ENCODE measurements at regions not wholly inside any gene's neighbourhood (a gene's known extent, or its start where the extent isn't known, plus 50 kb on each side); places are given as distances from the start of the nearest gene placed in this dataset.

- WGBS, 5 donors: 13 to 26% (median 18%) methylated on average over 3 of the region's 3 CpGs
- no peaks in the 10 kb centered on the region for H3K27me3 ChIP-seq
- no peak overlapping the region for H3K4me3 ChIP-seq
- peak in 1 of 2 donors; percentile 26 for DNase-seq
- intact Hi-C loops (cut with DNase I; ENCODE audit: low total_unique reads): no loop called here
- H3K9me3 ChIP-seq: peaks cover 0 to 7% (median 0%) of the 10 kb centered on the region in 4 donors
- H3K4me1 ChIP-seq: peaks cover 0 to 11% (median 5%) of the 10 kb centered on the region in 4 donors
- H3K27ac ChIP-seq: no peak overlapping the region
- no peaks in the 10 kb centered on the region for H3K36me3 ChIP-seq
- TF ChIP-seq CTCF (IDR thresholded peaks at IDR 0.05): no peak
- TF ChIP-seq POLR2AphosphoS5 (IDR thresholded peaks at IDR 0.05): no peak
- no peak for TF ChIP-seq EP300 (IDR thresholded peaks at IDR 0.05)
- no peak for TF ChIP-seq POLR2A (IDR thresholded peaks at IDR 0.05)
Measured at GRCh38 chr4:45580334-45580733, 543.5 kb downstream of the GABRG1 start.

- TF ChIP-seq POLR2A (IDR thresholded peaks at IDR 0.05) (no peak), CTCF (IDR thresholded peaks at IDR 0.05) (no peak), POLR2AphosphoS5 (IDR thresholded peaks at IDR 0.05) (no peak), EP300 (IDR thresholded peaks at IDR 0.05) (no peak)
- Histone ChIP-seq H3K9me3 (no peaks in the 10 kb centered on the region), H3K27ac (no peak overlapping the region), H3K4me1 (peaks cover 0 to 11% (median 5%) of the 10 kb centered on the region in 4 donors), H3K4me3 (no peak overlapping the region), H3K36me3 (no peaks in the 10 kb centered on the region), H3K27me3 (no peaks in the 10 kb centered on the region)
- intact Hi-C loops (cut with DNase I; ENCODE audit: low total_unique reads): no loop called here
- no peak for DNase-seq
- whole genome bisulfite sequencing, 5 donors: 82 to 100% (median 91%) methylated on average over 1 of the region's 1 CpG
Measured at GRCh38 chr4:45578874-45579273, 545.0 kb downstream of the GABRG1 start.

GRCh38 chr4:45576275-45576674 lies 547.6 kb downstream of the GABRG1 start:
- no peaks in the 10 kb centered on the region for H3K9me3 ChIP-seq
- 77 to 89% (median 84%) methylated on average over 2 of the region's 2 CpGs for WGBS, 5 donors
- no peak for TF ChIP-seq POLR2A (IDR thresholded peaks at IDR 0.05)
- no peak for TF ChIP-seq CTCF (IDR thresholded peaks at IDR 0.05)
- no peak for TF ChIP-seq EP300 (IDR thresholded peaks at IDR 0.05)
- TF ChIP-seq POLR2AphosphoS5 (IDR thresholded peaks at IDR 0.05): no peak

GRCh38 chr4:45569619-45570018 lies 554.2 kb downstream of the GABRG1 start:
- Histone ChIP-seq H3K4me3 (no peak overlapping the region), H3K27ac (no peak overlapping the region), H3K27me3 (no peaks in the 10 kb centered on the region), H3K4me1 (no peaks in the 10 kb centered on the region), H3K9me3 (peaks cover 0 to 6% (median 0%) of the 10 kb centered on the region in 4 donors), H3K36me3 (no peaks in the 10 kb centered on the region)
- no peak for DNase-seq
- 63 to 79% (median 77%) methylated on average over 1 of the region's 1 CpG for WGBS, 5 donors
- intact Hi-C loops (cut with DNase I; ENCODE audit: low total_unique reads): no loop called here
- TF ChIP-seq POLR2AphosphoS5 (IDR thresholded peaks at IDR 0.05) (no peak), CTCF (IDR thresholded peaks at IDR 0.05) (no peak), POLR2A (IDR thresholded peaks at IDR 0.05) (no peak), EP300 (IDR thresholded peaks at IDR 0.05) (no peak)

More at GRCh38 chr4:45576275-45576674, 547.6 kb downstream of the GABRG1 start:
- no peaks in the 10 kb centered on the region for H3K36me3 ChIP-seq
- no peak overlapping the region for H3K4me3 ChIP-seq
- peaks cover 0 to 5% (median 3%) of the 10 kb centered on the region in 4 donors for H3K4me1 ChIP-seq
- intact Hi-C loops (cut with DNase I; ENCODE audit: low total_unique reads): no loop called here
- no peak for DNase-seq
- H3K27ac ChIP-seq: no peak overlapping the region
- no peaks in the 10 kb centered on the region for H3K27me3 ChIP-seq

Measured in stomach (tissue), 8 donors.